GM23338 (cell line): ENCODE measurements at regions not wholly inside any gene's neighbourhood (a gene's known extent, or its start where the extent isn't known, plus 50 kb on each side); places are given as distances from the start of the nearest gene placed in this dataset.

Experiments used
- CREB1 ChIP-seq: fragments of 250-450 bp; sonication (Bioruptor Pico); IDR thresholded peaks from 2 replicates; pipeline ENCODE4 v1.5.0; 2020; ENCODE audit warnings: low read depth, mild to moderate bottlenecking, moderate library complexity
- EZH2 ChIP-seq: fragments of 200-600 bp; sonication (generic); IDR thresholded peaks from one replicate; pipeline ENCODE4 v1.8.0; 2017; ENCODE audit warnings: antibody characterized with exemption, mild to moderate bottlenecking, low read depth; ENCODE audit not compliant: unreplicated experiment
- JUNB ChIP-seq: IDR thresholded peaks from one replicate; pipeline ENCODE4 v1.6.1; 2016; ENCODE audit warnings: antibody characterized with exemption; ENCODE audit not compliant: unreplicated experiment
- NANOG ChIP-seq: IDR thresholded peaks from 2 replicates; pipeline ENCODE4 v1.6.1; 2016; ENCODE audit warnings: antibody characterized with exemption, borderline replicate concordance
- STAT1 ChIP-seq: IDR thresholded peaks from one replicate; pipeline ENCODE4 v1.6.1; 2016; ENCODE audit warnings: antibody characterized with exemption; ENCODE audit not compliant: unreplicated experiment
- ZNF331 ChIP-seq: fragments of 250-450 bp; sonication (Bioruptor Pico); IDR thresholded peaks from 2 replicates; pipeline ENCODE4 v1.5.0; 2020; ENCODE audit warnings: low read depth, mild to moderate bottlenecking, moderate library complexity
- TF ChIP-seq, protein P1 (sequence below): fragments of 250-450 bp; sonication (Bioruptor Pico); IDR thresholded peaks from 2 replicates; pipeline ENCODE4 v1.5.0; 2020; ENCODE audit warnings: mild to moderate bottlenecking, moderate library complexity
- TF ChIP-seq, protein P2 (sequence below): IDR thresholded peaks from one replicate; pipeline ENCODE4 v1.6.1; 2018; ENCODE audit warnings: antibody characterized with exemption; ENCODE audit not compliant: unreplicated experiment

DNA sequence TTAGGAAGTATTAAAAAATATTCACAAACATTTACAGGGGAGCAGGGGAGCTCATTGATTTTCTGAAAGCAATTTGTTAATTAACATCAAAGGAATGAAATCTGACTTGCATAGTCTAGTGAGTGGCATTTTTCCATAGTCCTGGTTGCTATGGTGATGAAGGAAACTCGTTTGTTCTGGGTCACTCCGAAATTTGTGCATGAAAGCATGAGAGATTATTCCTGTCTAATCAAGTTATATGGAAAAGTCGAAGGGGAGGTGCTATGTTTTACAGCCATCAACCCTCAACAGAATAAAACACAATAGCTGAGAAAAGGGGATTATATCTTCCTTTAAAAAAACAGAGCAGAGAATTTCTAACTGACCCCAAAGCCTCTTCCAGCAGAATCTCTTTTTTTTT lies 1495.7 kb upstream of the WWC1 start (continued):
- TF ChIP-seq, protein P1, sequence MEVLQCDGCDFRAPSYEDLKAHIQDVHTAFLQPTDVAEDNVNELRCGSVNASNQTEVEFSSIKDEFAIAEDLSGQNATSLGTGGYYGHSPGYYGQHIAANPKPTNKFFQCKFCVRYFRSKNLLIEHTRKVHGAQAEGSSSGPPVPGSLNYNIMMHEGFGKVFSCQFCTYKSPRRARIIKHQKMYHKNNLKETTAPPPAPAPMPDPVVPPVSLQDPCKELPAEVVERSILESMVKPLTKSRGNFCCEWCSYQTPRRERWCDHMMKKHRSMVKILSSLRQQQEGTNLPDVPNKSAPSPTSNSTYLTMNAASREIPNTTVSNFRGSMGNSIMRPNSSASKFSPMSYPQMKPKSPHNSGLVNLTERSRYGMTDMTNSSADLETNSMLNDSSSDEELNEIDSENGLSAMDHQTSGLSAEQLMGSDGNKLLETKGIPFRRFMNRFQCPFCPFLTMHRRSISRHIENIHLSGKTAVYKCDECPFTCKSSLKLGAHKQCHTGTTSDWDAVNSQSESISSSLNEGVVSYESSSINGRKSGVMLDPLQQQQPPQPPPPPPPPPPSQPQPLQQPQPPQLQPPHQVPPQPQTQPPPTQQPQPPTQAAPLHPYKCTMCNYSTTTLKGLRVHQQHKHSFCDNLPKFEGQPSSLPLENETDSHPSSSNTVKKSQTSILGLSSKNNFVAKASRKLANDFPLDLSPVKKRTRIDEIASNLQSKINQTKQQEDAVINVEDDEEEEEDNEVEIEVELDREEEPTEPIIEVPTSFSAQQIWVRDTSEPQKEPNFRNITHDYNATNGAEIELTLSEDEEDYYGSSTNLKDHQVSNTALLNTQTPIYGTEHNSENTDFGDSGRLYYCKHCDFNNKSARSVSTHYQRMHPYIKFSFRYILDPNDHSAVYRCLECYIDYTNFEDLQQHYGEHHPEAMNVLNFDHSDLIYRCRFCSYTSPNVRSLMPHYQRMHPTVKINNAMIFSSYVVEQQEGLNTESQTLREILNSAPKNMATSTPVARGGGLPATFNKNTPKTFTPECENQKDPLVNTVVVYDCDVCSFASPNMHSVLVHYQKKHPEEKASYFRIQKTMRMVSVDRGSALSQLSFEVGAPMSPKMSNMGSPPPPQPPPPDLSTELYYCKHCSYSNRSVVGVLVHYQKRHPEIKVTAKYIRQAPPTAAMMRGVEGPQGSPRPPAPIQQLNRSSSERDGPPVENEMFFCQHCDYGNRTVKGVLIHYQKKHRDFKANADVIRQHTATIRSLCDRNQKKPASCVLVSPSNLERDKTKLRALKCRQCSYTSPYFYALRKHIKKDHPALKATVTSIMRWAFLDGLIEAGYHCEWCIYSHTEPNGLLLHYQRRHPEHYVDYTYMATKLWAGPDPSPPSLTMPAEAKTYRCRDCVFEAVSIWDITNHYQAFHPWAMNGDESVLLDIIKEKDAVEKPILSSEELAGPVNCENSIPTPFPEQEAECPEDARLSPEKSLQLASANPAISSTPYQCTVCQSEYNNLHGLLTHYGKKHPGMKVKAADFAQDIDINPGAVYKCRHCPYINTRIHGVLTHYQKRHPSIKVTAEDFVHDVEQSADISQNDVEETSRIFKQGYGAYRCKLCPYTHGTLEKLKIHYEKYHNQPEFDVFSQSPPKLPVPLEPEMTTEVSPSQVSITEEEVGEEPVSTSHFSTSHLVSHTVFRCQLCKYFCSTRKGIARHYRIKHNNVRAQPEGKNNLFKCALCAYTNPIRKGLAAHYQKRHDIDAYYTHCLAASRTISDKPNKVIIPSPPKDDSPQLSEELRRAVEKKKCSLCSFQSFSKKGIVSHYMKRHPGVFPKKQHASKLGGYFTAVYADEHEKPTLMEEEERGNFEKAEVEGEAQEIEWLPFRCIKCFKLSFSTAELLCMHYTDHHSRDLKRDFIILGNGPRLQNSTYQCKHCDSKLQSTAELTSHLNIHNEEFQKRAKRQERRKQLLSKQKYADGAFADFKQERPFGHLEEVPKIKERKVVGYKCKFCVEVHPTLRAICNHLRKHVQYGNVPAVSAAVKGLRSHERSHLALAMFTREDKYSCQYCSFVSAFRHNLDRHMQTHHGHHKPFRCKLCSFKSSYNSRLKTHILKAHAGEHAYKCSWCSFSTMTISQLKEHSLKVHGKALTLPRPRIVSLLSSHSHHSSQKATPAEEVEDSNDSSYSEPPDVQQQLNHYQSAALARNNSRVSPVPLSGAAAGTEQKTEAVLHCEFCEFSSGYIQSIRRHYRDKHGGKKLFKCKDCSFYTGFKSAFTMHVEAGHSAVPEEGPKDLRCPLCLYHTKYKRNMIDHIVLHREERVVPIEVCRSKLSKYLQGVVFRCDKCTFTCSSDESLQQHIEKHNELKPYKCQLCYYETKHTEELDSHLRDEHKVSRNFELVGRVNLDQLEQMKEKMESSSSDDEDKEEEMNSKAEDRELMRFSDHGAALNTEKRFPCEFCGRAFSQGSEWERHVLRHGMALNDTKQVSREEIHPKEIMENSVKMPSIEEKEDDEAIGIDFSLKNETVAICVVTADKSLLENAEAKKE (CRISPR knock-in tag), result no peak
- TF ChIP-seq, protein P2, sequence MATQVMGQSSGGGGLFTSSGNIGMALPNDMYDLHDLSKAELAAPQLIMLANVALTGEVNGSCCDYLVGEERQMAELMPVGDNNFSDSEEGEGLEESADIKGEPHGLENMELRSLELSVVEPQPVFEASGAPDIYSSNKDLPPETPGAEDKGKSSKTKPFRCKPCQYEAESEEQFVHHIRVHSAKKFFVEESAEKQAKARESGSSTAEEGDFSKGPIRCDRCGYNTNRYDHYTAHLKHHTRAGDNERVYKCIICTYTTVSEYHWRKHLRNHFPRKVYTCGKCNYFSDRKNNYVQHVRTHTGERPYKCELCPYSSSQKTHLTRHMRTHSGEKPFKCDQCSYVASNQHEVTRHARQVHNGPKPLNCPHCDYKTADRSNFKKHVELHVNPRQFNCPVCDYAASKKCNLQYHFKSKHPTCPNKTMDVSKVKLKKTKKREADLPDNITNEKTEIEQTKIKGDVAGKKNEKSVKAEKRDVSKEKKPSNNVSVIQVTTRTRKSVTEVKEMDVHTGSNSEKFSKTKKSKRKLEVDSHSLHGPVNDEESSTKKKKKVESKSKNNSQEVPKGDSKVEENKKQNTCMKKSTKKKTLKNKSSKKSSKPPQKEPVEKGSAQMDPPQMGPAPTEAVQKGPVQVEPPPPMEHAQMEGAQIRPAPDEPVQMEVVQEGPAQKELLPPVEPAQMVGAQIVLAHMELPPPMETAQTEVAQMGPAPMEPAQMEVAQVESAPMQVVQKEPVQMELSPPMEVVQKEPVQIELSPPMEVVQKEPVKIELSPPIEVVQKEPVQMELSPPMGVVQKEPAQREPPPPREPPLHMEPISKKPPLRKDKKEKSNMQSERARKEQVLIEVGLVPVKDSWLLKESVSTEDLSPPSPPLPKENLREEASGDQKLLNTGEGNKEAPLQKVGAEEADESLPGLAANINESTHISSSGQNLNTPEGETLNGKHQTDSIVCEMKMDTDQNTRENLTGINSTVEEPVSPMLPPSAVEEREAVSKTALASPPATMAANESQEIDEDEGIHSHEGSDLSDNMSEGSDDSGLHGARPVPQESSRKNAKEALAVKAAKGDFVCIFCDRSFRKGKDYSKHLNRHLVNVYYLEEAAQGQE, result no peak
- TF ChIP-seq CREB1 (CRISPR knock-in tag) (no peak), STAT1 (no peak), ZNF331 (CRISPR knock-in tag) (no peak), EZH2 (no peak), JUNB (no peak), NANOG (no peak)
